ENCODE measurements at regions not wholly inside any gene's neighbourhood (a gene's known extent, or its start where the extent isn't known, plus 50 kb on each side); places are given as distances from the start of the nearest gene placed in this dataset.

DNA sequence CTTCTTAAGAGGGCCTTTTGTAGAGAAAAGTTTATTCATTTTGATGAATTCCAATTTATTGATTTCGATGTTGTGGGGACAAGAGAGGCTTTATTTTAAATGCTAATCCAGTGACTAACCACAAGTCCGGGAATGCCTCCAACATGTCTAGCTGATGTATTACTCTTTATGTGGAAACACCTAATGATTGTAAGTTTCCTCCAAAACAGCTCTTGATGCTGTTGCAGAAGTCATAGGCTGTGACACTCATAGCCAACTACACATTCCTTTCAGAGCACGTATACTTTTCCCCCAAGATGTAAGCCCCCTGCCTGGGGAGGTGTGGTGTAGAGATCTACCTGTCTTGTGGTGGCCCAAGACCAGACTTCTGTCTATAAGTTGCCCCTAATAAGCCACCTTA lies 61.3 kb upstream of the RNF24 start:
- CTCF ChIA-PET, result interaction anchor here (0.6 to 1.3 kb wide), 7 partner anchors 8 to 221 kb away, joined by 3 to 10 read pairs (median 5); no protein-coding TSS in a partner anchor
- no peaks in the 10 kb centered on the region for H3K9me3 ChIP-seq (ENCODE audit: control insufficient read depth, insufficient read depth, low read depth, low read length)
- no peak overlapping the region for H3K4me3 ChIP-seq (ENCODE audit: low read depth, low read length)
- no peaks in the 10 kb centered on the region for H3K4me1 ChIP-seq (ENCODE audit: control insufficient read depth, insufficient read depth, low read length)
- POLR2A ChIA-PET, result no interaction called here
- no peak for TF ChIP-seq ZBTB20 (tag by site-specific recombination; IDR thresholded peaks at IDR 0.05)
- TF ChIP-seq REPIN1 (tag by site-specific recombination; IDR thresholded peaks at IDR 0.05; ENCODE audit: low read depth), result no peak
- TF ChIP-seq ZNF416 (tag by site-specific recombination; IDR thresholded peaks at IDR 0.05), result no peak
- TF ChIP-seq, protein P1, sequence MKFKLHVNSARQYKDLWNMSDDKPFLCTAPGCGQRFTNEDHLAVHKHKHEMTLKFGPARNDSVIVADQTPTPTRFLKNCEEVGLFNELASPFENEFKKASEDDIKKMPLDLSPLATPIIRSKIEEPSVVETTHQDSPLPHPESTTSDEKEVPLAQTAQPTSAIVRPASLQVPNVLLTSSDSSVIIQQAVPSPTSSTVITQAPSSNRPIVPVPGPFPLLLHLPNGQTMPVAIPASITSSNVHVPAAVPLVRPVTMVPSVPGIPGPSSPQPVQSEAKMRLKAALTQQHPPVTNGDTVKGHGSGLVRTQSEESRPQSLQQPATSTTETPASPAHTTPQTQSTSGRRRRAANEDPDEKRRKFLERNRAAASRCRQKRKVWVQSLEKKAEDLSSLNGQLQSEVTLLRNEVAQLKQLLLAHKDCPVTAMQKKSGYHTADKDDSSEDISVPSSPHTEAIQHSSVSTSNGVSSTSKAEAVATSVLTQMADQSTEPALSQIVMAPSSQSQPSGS (tag by site-specific recombination; IDR thresholded peaks at IDR 0.05; ENCODE audit: low read depth), result no peak
- no peaks in the 10 kb centered on the region for H3K36me3 ChIP-seq (ENCODE audit: control insufficient read depth in 2 of 2, insufficient read depth in 1 of 2, low read length in 2 of 2)
- no peak overlapping the region for H3K27ac ChIP-seq (ENCODE audit: extremely low read depth, low read depth, low read length)

DNA sequence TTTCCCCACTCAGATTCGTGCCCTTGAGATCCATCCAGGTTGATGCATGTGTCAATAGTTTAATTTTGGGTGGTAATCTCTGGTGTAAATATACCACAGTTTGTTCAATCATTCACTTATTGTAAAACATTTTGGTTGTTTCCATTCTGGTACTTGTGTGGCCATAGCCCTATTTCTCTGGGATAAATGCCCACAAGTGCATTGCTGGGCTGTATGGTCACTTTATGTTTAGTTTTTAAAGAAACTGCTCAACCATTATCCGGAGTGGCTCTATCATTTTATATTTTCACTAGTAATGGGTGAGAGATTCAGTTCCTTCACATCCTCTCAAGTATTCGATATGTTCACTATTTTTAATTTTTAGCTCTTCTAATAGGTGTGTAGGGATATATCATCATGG lies 60.7 kb upstream of the RNF24 start:
- H3K9me3 ChIP-seq (ENCODE audit: control insufficient read depth, insufficient read depth, low read depth, low read length), result no peaks in the 10 kb centered on the region
- ChIA-PET CTCF (interaction anchor here (0.6 to 1.3 kb wide), 5 partner anchors 9 to 201 kb away, joined by 3 to 10 read pairs (median 5); no protein-coding TSS in a partner anchor), POLR2A (no interaction called here)
- H3K36me3 ChIP-seq (ENCODE audit: control insufficient read depth in 2 of 2, insufficient read depth in 1 of 2, low read length in 2 of 2), result no peaks in the 10 kb centered on the region
- TF ChIP-seq GFI1B (tag by site-specific recombination; IDR thresholded peaks at IDR 0.05), result no peak
- no peak for TF ChIP-seq ZNF16 (tag by site-specific recombination; IDR thresholded peaks at IDR 0.05; ENCODE audit: low read depth)
- no peak for TF ChIP-seq ZSCAN16 (tag by site-specific recombination; IDR thresholded peaks at IDR 0.05)
- TF ChIP-seq, protein P2, sequence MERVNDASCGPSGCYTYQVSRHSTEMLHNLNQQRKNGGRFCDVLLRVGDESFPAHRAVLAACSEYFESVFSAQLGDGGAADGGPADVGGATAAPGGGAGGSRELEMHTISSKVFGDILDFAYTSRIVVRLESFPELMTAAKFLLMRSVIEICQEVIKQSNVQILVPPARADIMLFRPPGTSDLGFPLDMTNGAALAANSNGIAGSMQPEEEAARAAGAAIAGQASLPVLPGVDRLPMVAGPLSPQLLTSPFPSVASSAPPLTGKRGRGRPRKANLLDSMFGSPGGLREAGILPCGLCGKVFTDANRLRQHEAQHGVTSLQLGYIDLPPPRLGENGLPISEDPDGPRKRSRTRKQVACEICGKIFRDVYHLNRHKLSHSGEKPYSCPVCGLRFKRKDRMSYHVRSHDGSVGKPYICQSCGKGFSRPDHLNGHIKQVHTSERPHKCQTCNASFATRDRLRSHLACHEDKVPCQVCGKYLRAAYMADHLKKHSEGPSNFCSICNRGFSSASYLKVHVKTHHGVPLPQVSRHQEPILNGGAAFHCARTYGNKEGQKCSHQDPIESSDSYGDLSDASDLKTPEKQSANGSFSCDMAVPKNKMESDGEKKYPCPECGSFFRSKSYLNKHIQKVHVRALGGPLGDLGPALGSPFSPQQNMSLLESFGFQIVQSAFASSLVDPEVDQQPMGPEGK (tag by site-specific recombination; IDR thresholded peaks at IDR 0.05), result no peak
- TF ChIP-seq, protein P3, sequence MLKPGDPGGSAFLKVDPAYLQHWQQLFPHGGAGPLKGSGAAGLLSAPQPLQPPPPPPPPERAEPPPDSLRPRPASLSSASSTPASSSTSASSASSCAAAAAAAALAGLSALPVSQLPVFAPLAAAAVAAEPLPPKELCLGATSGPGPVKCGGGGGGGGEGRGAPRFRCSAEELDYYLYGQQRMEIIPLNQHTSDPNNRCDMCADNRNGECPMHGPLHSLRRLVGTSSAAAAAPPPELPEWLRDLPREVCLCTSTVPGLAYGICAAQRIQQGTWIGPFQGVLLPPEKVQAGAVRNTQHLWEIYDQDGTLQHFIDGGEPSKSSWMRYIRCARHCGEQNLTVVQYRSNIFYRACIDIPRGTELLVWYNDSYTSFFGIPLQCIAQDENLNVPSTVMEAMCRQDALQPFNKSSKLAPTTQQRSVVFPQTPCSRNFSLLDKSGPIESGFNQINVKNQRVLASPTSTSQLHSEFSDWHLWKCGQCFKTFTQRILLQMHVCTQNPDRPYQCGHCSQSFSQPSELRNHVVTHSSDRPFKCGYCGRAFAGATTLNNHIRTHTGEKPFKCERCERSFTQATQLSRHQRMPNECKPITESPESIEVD (tag by site-specific recombination; IDR thresholded peaks at IDR 0.05), result no peak
- no peak for TF ChIP-seq ZNF473 (tag by site-specific recombination; IDR thresholded peaks at IDR 0.05)
- TF ChIP-seq ZNF146 (tag by site-specific recombination; IDR thresholded peaks at IDR 0.05), result no peak
- TF ChIP-seq ZNF571 (tag by site-specific recombination; IDR thresholded peaks at IDR 0.05), result no peak
- no peak for TF ChIP-seq ZBTB48 (tag by site-specific recombination; IDR thresholded peaks at IDR 0.05)
- TF ChIP-seq, protein P4, sequence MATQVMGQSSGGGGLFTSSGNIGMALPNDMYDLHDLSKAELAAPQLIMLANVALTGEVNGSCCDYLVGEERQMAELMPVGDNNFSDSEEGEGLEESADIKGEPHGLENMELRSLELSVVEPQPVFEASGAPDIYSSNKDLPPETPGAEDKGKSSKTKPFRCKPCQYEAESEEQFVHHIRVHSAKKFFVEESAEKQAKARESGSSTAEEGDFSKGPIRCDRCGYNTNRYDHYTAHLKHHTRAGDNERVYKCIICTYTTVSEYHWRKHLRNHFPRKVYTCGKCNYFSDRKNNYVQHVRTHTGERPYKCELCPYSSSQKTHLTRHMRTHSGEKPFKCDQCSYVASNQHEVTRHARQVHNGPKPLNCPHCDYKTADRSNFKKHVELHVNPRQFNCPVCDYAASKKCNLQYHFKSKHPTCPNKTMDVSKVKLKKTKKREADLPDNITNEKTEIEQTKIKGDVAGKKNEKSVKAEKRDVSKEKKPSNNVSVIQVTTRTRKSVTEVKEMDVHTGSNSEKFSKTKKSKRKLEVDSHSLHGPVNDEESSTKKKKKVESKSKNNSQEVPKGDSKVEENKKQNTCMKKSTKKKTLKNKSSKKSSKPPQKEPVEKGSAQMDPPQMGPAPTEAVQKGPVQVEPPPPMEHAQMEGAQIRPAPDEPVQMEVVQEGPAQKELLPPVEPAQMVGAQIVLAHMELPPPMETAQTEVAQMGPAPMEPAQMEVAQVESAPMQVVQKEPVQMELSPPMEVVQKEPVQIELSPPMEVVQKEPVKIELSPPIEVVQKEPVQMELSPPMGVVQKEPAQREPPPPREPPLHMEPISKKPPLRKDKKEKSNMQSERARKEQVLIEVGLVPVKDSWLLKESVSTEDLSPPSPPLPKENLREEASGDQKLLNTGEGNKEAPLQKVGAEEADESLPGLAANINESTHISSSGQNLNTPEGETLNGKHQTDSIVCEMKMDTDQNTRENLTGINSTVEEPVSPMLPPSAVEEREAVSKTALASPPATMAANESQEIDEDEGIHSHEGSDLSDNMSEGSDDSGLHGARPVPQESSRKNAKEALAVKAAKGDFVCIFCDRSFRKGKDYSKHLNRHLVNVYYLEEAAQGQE (tag by site-specific recombination; IDR thresholded peaks at IDR 0.05), result no peak
- TF ChIP-seq ZNF157 (tag by site-specific recombination; IDR thresholded peaks at IDR 0.05), result no peak
- no peak for TF ChIP-seq ZFP41 (tag by site-specific recombination; IDR thresholded peaks at IDR 0.05; ENCODE audit: borderline replicate concordance)
- no peak for TF ChIP-seq ZNF629 (tag by site-specific recombination; IDR thresholded peaks at IDR 0.05)
- TF ChIP-seq ZNF175 (tag by site-specific recombination; IDR thresholded peaks at IDR 0.05), result no peak
- TF ChIP-seq, protein P5, sequence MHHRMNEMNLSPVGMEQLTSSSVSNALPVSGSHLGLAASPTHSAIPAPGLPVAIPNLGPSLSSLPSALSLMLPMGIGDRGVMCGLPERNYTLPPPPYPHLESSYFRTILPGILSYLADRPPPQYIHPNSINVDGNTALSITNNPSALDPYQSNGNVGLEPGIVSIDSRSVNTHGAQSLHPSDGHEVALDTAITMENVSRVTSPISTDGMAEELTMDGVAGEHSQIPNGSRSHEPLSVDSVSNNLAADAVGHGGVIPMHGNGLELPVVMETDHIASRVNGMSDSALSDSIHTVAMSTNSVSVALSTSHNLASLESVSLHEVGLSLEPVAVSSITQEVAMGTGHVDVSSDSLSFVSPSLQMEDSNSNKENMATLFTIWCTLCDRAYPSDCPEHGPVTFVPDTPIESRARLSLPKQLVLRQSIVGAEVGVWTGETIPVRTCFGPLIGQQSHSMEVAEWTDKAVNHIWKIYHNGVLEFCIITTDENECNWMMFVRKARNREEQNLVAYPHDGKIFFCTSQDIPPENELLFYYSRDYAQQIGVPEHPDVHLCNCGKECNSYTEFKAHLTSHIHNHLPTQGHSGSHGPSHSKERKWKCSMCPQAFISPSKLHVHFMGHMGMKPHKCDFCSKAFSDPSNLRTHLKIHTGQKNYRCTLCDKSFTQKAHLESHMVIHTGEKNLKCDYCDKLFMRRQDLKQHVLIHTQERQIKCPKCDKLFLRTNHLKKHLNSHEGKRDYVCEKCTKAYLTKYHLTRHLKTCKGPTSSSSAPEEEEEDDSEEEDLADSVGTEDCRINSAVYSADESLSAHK (tag by site-specific recombination; IDR thresholded peaks at IDR 0.05), result no peak
- no peak for TF ChIP-seq ZNF169 (tag by site-specific recombination; IDR thresholded peaks at IDR 0.05)
- no peak for TF ChIP-seq ZNF19 (tag by site-specific recombination; IDR thresholded peaks at IDR 0.05; ENCODE audit: low read depth)
- TF ChIP-seq ZNF248 (tag by site-specific recombination; IDR thresholded peaks at IDR 0.05), result no peak
- TF ChIP-seq KLF1 (tag by site-specific recombination; IDR thresholded peaks at IDR 0.05), result no peak
- no peak overlapping the region for H3K27ac ChIP-seq (ENCODE audit: extremely low read depth, low read depth, low read length)
- H3K4me3 ChIP-seq (ENCODE audit: low read depth, low read length), result no peak overlapping the region
- no peaks in the 10 kb centered on the region for H3K4me1 ChIP-seq (ENCODE audit: control insufficient read depth, insufficient read depth, low read length)

Data from HEK293 (cell line).